Jurkat, Clone E6-1 (cell line): ENCODE measurements at regions not wholly inside any gene's neighbourhood (a gene's known extent, or its start where the extent isn't known, plus 50 kb on each side); places are given as distances from the start of the nearest gene placed in this dataset.

Experiments used
- DNase-seq: peaks from one replicate; pipeline ENCODE4 v3.0.0-alpha.2; 2011; ENCODE audit warnings: low read depth, low spot score
- H3K4me3 ChIP-seq: 2 replicates; pipeline ENCODE4 v1.5.1; 2011; ENCODE audit warnings: mild to moderate bottlenecking, low read length, control low read depth, moderate library complexity

DNA sequence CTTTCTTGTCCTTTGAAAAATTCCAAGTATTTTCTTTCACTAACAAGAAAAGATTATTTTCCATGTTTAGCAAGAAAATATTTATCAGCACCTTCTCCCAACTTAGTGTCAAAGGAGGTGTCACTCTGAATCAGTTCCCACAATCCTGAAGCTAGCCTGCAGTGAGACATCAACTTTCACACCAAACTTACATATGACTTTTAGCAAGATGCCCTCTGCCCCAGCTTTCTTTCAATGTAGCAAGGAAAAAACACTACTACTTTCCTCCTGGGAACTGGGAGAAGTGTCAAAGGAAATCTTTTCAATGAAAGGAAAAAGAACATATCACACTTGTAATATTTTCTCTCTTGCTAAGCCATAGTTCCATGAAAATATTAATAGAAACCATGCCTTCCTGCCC lies 50.9 kb upstream of the PALMD start:
- H3K4me3 ChIP-seq, result no peak overlapping the region
- DNase-seq, result no peak

GRCh38 chr1:99595441-99595840 lies 50.5 kb upstream of the PALMD start:
- DNase-seq, result no peak
- no peak overlapping the region for H3K4me3 ChIP-seq
